Mucosa of descending colon (tissue), 3 donors: ENCODE measurements at regions not wholly inside any gene's neighbourhood (a gene's known extent, or its start where the extent isn't known, plus 50 kb on each side); places are given as distances from the start of the nearest gene placed in this dataset.

ENCODE experiments used
- ATAC-seq: fragments of 200-7000 bp; cut with Tn5 transposase; one replicate; pipeline ENCODE4 v1.9.1; 2020; ENCODE audit warnings: mild to moderate bottlenecking, moderate library complexity
- DNase-seq, 3 donors: peaks; one replicate each; pipeline ENCODE4 v3.0.0-alpha.2; 2020
- H3K36me3 ChIP-seq: fragments of 200-600 bp; one replicate; pipeline ENCODE4 v1.8.0; 2021; ENCODE audit warnings: low read depth, mild to moderate bottlenecking
- H3K4me1 ChIP-seq: fragments of 200-600 bp; one replicate; pipeline ENCODE4 v1.8.0; 2021; ENCODE audit warnings: low read depth, mild to moderate bottlenecking
- H3K4me3 ChIP-seq: fragments of 200-600 bp; one replicate; pipeline ENCODE4 v1.8.0; 2021; ENCODE audit warnings: mild to moderate bottlenecking
- H3K9me3 ChIP-seq: fragments of 200-600 bp; one replicate; pipeline ENCODE4 v1.8.0; 2021; ENCODE audit warnings: mild to moderate bottlenecking
- intact Hi-C, 2 donors: fragments of 100-400 bp; cut with DNase I in 1 of 2; cut with micrococcal nuclease in 1 of 2; formaldehyde crosslinking; loops; one replicate each; pipeline versions ENCODE4 v1.11.0 to v1.11.1; 2022; cut with DNase I, micrococcal nuclease
- TF ChIP-seq, protein P1 (sequence below): fragments of 200-600 bp; IDR thresholded peaks from one replicate; pipeline ENCODE4 v1.8.0; 2022; ENCODE audit warnings: antibody characterized with exemption, mild to moderate bottlenecking
- donor health status: DM: no; HTN: no; CAD: no; lungs with moderate emphysema.
- donor health status: DM: no; HTN: no; CAD: no.
- donor health status: DM: no; HTN: yes; CAD: no.

DNA sequence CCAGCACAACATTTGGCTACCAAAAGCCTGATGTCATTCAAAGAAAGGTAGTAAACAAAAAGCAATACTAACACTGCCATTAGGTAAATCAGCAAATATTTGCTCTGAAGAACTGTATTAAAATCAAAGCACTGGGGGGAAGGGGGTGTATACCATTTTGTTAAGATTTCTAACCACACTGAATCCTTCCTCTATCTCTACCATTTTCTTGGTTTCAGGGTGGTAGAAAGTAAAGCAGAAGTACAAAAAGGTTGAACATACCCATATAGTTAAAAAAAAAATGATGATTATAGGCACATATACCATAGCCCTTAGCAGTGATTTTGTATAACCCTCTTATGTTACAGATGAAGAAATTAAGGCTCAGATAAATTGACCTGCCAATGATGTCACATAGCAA, 437.6 kb downstream of the ZEB2 start:
- Histone ChIP-seq H3K36me3 (no peaks in the 10 kb centered on the region), H3K9me3 (no peaks in the 10 kb centered on the region), H3K4me1 (no peaks in the 10 kb centered on the region), H3K4me3 (no peak overlapping the region)
- DNase-seq (no peak), ATAC-seq (no peak)
- TF ChIP-seq, protein P1, sequence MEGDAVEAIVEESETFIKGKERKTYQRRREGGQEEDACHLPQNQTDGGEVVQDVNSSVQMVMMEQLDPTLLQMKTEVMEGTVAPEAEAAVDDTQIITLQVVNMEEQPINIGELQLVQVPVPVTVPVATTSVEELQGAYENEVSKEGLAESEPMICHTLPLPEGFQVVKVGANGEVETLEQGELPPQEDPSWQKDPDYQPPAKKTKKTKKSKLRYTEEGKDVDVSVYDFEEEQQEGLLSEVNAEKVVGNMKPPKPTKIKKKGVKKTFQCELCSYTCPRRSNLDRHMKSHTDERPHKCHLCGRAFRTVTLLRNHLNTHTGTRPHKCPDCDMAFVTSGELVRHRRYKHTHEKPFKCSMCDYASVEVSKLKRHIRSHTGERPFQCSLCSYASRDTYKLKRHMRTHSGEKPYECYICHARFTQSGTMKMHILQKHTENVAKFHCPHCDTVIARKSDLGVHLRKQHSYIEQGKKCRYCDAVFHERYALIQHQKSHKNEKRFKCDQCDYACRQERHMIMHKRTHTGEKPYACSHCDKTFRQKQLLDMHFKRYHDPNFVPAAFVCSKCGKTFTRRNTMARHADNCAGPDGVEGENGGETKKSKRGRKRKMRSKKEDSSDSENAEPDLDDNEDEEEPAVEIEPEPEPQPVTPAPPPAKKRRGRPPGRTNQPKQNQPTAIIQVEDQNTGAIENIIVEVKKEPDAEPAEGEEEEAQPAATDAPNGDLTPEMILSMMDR: no peak
- intact Hi-C loops: no loop called here

DNA sequence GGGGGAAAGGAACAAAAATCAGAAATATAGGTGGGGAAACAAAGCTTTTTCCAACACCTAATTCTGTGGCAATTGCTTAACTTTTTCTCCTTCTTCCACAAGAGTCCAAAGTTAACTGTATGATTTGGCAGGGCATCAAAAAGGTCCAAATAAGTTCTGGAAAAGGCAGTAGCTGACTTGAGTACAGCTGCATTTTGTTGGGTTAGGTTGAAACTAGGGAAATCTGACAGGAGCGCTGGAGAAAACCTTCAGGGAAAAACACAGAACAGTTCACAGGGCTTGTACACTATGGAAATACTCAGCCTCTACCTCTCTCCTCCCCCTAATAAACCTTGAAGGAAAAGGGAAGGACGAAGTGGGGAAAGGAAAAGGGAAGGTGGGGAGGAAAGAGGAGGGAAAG, 438.6 kb downstream of the ZEB2 start:
- DNase-seq (no peak), ATAC-seq (no peak)
- intact Hi-C loops: no loop called here
- no peaks in the 10 kb centered on the region for H3K9me3 ChIP-seq
- H3K36me3 ChIP-seq: no peaks in the 10 kb centered on the region
- TF ChIP-seq, protein P1: no peak
- H3K4me1 ChIP-seq: no peaks in the 10 kb centered on the region
- no peak overlapping the region for H3K4me3 ChIP-seq

DNA sequence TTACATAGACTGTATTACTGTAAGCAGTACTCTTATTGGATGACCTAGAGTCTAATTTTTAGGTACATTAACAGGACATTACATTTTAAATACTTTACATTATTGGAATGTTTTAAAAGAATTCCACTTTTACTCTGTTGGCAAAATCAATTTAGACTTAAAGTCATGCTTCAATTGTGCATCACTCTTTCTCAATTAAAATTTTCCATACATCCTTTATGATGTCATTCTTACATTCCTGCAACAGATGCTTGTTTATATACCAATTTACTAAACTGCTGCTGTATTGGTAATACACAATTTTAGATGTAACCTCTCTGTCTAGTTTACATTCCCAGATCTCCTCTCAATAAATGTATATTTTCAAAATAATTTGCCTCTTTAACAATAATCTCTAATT, 440.1 kb downstream of the ZEB2 start:
- TF ChIP-seq, protein P1: no peak
- Histone ChIP-seq H3K9me3 (no peaks in the 10 kb centered on the region), H3K4me3 (no peak overlapping the region), H3K36me3 (no peaks in the 10 kb centered on the region), H3K4me1 (no peaks in the 10 kb centered on the region)
- intact Hi-C loops: no loop called here
- no peak for ATAC-seq
- DNase-seq: no peak

DNA sequence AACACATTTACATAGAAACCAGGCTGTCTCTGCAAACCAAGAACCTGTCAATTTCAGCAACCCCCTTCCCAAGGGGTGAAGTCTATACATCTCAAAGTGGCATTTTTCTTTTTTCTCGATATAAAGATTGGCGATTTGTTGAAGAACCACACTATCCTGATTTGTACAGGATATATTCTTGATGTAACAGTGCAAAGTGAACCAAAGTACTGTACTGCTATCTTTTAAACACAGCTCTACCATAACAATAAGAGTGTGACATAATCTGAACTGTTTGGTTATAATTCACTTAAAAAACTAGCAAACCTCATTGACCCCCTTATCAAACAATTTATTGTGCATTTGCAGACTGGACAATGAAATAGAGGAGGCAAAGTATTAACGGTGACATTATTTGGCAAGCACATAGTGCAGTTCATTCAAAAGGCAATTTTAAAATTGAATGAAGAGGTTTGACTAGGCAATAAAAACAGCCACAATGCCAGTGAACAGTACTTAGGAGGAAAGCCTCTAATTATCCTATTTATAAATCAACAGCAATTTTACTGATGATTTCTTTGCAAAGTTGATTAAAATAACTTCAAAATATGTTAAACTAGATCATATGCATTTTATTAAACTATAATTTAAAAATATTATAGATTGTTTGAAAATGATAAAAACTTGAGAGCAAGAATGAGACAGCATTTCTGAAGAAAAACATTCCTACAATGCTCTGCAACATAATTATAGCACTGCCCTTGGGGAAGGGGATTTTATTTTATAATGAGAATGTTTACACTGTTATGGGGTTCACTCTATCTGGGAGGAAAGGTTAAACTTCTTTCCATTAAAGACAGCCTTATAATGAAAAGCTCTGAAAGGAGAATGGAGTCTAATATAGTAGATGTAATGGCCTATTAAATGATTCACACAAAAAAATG, 440.9 kb downstream of the ZEB2 start:
- no peaks in the 10 kb centered on the region for H3K4me1 ChIP-seq
- intact Hi-C loops: no loop called here
- no peak for DNase-seq
- no peak for ATAC-seq
- TF ChIP-seq, protein P1: no peak
- H3K9me3 ChIP-seq: no peaks in the 10 kb centered on the region
- no peak overlapping the region for H3K4me3 ChIP-seq
- no peaks in the 10 kb centered on the region for H3K36me3 ChIP-seq

DNA sequence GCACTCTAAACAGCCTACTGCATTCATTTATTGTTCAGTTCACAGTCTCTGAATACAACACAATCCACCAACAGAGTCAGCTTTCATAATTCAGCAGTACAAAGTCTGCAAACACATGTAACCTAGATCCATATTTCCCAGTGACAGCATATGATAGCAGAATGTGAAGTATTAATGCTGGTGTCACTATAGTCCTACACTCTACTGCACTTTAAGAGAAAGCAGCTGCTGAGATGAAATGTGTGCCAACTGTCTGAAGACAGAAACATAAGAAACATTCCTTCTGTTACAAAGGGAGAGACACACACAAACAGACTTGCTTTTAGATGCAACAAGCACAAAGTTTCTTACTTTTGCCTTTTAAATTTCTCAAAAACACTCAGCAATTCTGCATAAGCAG, 441.8 kb downstream of the ZEB2 start:
- TF ChIP-seq, protein P1: no peak

More for the DNA sequence above, 441.8 kb downstream of the ZEB2 start:
- DNase-seq (no peak), ATAC-seq (no peak)
- H3K4me3 ChIP-seq: no peak overlapping the region
- intact Hi-C loops: no loop called here
- H3K9me3 ChIP-seq: no peaks in the 10 kb centered on the region
- H3K36me3 ChIP-seq: no peaks in the 10 kb centered on the region
- H3K4me1 ChIP-seq: no peaks in the 10 kb centered on the region
